ENCODE measurements at regions not wholly inside any gene's neighbourhood (a gene's known extent, or its start where the extent isn't known, plus 50 kb on each side); places are given as distances from the start of the nearest gene placed in this dataset.
"Not testable (repeated sequence)": the region's sequence is repeated elsewhere in the genome, so short reads cannot be mapped to it uniquely, and the experiment has no call there.

DNA sequence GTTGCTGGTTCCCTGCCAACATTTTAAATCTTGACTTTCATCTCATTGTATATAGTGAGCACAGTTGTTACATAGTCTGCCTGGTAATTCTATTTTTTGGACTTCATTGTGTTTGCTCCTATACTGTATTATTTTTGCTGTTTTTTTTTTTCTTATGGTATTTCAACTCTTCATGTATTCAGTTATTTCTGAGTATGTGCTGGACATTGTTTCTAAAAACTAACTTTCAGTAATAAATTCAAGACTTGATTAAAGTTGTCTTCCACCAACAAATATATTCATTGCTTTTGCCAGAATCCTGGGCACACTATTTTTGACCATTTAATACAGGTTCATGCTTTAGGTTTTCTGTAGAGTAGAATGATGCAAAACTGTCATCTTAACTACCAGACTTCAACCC lies 698.3 kb downstream of the MAFB start:
- no peak for DNase-seq (ENCODE audit: low read depth)

DNA sequence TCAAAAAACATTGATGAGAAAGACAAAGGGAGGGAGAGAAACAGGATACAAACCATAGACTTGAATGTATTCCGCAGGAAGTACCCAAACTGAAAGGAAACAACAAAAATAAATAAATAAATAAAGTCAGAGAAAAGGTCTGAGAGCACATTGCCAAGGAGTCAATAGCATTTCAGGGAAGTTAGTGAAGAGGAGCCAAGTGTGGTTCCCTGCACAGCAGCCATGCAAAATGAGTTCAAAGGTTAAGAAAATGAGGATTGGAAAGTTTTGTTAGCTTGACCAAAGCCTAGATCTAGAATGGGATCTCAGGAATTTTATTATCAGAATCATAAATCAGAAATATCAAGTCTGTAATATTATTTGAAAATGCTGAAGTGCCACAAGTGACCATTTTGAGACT lies 700.0 kb downstream of the MAFB start:
- no peak for DNase-seq (ENCODE audit: low read depth)

DNA sequence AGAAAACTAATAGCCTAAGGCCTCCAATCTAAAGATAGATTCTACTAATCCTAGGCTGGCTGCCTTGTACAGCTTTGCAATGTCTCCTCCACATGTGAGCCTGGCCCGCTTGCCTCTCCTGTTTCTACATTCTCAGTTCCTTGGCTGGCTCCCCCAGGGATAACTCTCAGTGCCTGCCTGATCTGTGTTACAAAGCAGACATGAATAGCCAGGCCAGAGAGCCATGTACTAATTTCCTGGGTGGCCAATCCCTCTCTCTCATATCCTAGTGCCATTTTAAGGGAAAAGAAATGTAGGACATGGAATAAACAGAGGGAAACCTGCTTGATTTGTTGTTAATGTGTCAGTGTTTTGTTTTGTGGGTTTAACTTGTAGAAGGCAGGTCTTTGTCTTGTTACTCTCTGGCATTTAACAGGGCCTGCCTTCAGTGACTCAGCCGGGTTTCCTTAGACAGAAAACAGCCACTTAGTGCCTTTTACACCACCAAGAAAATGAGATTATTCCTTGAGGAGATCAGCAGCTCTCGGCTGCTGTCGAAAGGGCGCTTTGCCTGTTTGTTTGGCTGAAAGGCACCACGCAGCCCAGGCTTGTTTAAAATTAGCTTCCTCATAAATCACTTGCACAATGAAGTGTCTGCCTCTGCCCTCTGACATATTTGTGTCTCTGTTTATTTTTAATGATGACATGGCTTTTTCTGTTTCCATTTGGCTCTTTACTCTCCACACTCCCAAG lies 702.7 kb downstream of the MAFB start:
- peak; percentile 2 for DNase-seq (ENCODE audit: low read depth)

DNA sequence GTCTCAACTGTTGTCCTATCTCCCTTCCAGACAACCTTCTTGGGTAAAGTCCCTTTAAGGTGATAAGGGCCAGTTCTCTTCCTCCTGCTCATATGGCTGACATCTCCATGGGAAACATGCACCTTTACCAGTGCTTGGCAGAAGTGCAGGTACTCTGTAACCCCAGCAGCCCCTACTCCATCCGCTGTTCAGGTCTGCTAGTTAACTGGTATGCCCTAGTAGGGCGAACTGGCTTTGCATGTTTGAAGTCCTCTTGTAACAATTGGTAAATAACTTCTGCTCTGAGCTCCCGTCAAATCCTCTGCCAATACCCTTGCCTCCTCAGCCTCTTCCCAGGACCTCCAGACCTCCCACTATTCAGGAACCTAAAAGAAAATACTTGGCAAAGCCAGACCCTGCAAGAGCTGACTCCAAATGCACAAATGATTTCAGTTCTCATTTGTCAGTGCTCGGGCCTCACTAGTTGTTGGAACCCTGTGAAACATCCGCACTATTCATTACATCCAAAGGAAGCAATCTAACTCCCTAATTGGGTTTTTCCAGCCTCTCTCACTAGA lies 703.7 kb downstream of the MAFB start:
- DNase-seq (ENCODE audit: low read depth) = no peak

DNA sequence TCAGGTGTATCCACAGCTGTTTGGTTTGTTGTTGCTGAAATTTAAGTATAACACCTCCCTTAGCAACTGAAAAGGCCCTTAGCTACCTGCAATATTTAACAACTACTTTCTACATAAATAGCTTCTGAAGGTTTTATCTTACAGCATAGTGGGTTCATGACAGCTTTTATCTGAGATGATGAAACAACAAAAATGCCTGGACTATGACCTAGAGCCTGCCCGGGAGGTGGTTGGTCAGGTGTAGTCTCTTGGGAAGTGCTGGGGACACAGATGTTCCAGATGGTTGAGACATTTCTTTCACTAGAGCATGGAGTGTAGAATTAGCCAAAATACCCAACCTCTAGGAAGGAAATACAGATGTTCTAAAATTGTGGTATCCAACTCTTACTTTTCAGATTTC lies 705.4 kb downstream of the MAFB start:
- no peak for DNase-seq (ENCODE audit: low read depth)

DNA sequence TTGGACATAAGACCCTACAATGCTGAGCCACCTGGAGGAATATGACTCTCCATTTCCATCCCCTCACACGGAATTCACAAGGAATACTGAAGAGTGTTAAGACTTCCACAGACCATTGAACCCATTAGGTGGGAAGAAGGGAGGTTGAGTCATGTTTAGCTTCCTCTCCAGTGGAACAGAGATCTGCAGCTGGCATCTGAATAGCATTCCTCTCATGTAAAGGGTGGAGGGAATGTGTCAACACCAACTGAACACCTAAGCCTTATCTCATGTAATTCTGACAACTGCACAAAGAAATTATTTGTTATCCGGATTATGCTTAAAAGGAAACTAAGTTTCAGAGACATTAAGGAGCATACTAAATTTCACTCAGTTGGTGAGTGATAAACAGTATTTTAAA lies 705.9 kb downstream of the MAFB start:
- no peak for DNase-seq (ENCODE audit: low read depth)

DNA sequence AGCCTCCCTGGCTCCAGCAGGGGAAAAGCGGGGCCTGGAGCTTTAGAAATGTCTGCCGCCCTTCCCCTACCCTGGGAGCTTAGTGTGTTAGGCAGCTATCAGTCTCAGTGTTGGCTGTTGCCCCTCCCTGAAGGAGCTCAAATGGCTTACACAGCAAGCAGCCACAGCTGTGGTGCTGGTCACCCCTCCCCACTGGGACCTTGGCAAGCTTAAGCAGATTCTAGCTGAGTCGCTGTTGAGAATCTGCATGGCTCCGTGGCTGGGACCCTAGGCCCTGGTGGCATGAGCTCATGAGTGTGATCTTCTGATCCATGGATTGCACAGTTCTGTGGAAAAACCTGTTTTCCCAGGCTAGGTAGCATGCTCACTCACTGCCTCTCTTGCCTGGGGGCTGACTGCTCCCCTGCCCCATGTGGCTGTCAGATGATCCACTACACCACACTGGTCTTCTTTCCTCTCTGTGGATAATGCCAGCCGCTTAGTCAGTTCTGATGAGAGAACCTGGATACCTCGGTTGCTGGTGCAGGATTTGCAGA lies 714.0 kb downstream of the MAFB start:
- no peak for DNase-seq (ENCODE audit: low read depth)

DNA sequence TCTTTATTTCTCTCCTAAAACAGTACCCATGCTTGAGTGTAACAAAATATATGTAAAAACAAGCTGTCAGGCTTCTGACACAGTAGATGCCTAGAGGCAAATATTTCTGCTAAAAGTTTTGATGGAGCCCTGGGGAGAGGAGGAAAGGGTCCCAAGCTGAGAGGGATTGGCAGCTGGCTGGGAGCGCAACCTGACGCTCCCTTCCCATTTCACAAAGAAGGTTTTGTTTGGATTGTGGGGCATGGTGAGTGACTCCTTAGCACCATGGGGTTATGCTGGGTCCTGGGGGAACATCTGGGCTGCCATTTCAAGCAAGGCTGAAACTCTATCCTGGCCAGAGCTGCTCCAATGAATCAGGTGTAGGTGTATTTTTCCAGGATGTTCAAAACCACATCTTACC lies 720.5 kb downstream of the MAFB start:
- DNase-seq (ENCODE audit: low read depth) = no peak

DNA sequence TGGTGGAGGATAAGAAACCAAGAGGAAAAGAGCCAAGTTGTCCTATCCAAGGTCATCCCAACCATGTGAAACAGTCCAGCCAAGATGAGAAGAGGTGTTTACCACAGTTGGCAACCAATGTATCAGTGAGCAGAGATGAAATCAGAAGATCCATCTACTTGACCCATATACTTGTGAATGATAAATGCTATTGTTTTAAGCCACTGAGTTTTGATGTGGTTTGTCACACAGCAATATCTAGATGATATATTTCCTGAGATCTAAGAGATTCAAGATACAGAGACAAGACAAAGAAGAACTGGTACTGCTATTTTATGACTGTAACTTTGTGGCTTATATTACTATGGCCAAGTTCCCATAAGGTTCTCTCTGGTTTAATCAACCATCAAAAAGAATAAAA lies 721.2 kb downstream of the MAFB start:
- no peak for DNase-seq (ENCODE audit: low read depth)

DNA sequence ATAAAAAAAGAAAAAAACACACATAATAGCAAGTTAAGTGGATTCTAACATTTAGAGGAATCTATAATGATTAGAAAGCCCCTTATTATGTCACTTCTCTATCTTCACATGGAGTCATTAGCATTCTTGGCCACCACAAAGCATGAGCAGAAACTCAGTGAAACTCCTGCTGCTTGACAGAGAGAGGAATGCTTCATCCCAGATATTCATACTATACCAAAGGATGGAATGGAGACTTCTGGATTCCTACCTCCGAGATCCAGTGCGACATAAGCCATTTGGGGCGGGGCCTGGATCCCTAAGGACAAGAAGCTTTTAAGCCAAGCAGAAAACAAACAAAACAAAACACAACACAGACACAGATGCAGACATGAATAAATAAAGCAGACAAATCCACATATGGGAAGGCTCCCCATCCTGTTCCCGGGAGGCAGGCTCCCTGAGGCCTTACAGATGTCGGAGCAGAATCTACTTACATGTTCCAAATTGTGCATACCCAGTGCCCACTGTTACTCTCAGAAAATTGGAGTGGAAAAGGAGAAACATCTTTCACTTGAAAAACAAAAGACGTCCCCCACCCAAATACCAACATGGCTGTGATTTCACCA lies 727.3 kb downstream of the MAFB start:
- DNase-seq (ENCODE audit: low read depth) = no peak

DNA sequence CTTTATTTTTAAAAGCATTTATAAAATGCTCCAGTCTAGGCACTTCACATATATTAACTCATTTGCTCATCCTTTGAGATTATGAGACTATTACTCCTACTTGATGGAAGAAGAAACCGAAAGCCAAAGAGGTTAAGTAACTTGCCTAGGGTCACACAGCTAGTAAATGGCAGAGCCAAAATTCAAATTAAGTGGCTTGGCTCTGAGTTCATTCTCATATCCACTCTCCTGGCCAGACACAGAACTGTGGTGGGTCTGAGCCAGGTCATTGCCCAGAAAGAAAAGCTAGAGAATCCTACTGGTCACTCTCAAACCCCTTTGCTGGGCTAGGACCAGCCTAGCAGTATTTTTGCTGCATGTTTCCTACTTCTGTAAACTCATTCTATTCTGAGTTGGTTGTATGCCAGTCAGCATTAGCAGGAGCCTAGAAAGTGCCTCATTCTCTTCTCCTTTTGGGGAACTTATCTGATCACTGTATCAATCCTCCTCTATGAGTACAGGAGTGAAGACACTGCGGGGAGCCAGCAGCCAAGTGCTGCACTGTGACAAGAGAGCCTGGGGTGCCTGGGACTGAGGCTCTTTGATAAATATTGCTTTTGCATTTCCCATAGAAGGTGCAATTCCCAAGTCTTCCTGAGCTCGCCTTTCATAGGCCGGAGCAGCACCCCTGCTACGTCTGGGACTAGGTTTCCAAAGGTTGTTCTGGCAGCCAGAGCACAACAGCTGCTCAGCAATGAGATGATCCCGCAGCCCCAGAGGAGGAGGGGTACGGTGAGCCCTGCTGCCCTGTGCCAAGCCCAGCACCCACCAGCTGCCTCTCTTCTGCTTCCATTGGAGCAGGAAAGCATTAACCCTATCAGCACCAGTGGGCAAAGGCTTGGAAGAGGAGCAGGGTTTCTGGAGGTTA lies 728.3 kb downstream of the MAFB start:
- no peak for DNase-seq (ENCODE audit: low read depth)

DNA sequence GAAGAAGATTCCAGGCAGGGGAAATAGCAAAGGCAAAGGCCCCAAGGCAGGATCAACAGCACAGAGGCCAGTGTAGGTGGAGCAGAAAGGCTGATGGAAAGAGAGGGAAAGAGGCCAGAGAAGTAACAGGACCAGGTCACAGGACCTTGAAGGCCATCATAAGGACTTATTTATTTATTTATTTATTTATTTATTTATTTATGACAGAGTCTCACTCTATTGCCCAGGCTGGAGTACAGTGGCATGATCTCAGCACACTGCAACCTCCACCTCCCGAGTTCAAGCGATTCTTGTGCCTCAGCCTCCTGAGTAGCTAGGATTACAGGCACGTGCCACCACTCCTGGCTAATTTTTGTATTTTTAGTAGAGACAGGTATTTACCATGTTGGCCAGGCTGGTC lies 731.1 kb downstream of the MAFB start:
- not testable (repeated sequence) for DNase-seq (ENCODE audit: low read depth)

DNA sequence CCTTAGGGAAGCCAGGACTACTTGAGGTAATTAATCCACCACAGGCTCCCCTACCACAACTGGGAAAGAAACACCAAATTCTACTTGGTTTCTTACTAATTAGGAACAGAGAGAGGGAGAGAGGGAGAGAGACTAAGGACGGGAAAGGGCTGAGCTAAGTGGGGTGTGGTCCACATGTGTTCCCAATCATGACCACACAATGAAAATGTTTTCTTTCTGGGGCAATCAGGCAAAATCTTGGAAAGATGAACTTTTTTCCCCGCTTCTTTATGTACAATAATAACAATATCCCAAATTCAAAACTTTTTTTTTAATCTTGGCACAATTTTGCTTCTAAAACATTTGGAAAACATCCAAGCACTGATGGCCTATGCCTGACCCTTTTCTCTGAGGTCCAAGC lies 734.4 kb downstream of the MAFB start:
- no peak for DNase-seq (ENCODE audit: low read depth)

DNA sequence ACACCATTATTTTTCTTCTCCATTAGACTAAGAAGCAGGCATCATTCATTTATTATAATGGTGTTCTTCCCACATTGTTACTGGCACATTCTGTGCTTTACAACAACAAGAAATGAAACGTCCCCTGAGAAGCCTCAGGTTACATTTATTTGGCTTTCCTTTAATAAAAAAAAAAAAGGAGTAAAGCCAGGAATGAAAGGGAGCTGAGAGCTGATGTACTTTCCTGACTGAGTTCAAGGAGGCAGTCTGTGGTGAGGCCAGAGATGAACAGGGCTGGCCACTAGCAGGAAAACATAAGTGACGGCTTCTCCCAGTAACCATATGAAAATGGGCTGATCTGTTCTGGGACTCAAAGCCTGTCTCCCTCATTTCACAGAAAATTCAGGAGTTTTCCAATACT lies 742.1 kb downstream of the MAFB start:
- no peak for DNase-seq (ENCODE audit: low read depth)

DNA sequence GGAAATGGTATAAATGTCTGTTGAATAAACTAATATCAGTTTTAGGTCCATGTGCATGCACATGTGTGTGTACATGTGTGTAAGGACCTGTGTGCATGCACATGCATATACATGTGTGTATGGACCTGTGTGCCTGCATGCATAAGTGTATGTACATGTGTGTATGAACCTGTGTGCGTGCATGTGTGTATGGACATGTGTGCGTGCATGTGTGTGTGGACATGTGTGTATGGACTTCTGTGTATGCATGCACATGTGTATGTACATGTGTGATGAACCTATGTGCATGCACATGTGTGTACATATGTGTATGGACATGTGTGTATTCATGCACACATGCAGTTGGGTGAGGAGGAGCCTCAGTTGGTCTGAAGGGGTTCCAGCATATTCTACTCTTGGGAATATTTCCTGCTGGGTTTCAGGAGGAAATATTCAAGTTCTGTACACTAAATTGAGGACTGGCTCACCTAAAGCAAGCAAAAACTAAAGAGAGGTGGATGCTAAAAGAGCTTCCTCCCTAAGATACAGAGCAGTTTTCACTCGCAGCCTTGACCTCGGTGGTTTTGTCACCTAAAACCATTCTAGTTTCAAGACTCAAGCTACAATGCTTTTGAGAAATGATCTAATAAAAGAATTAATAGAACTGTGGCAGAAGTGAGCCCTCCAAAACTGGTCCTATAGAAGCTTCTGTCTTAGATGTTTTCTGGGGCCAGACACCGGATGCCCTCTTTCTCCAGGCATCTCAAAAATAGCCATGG lies 742.8 kb downstream of the MAFB start:
- DNase-seq (ENCODE audit: low read depth) = no peak

DNA sequence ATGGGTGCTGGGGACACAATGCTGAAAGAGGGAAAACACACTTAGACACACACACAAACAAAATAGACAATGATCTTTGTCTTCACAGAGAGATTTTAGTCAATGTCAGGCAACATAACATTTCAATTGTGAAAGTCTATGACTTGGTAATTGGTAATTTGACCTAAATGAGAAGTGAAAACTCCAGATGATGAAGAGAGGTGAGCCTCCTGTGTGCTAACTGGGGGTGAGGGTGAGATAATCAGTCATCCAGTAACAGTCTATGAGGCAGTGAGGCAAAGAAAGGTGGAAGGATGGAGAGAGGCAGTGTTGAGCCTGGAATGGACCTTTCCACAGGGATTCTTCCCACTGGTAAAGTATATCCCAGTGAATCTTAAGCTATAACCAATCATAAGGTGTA lies 744.2 kb downstream of the MAFB start:
- no peak for DNase-seq (ENCODE audit: low read depth)

DNA sequence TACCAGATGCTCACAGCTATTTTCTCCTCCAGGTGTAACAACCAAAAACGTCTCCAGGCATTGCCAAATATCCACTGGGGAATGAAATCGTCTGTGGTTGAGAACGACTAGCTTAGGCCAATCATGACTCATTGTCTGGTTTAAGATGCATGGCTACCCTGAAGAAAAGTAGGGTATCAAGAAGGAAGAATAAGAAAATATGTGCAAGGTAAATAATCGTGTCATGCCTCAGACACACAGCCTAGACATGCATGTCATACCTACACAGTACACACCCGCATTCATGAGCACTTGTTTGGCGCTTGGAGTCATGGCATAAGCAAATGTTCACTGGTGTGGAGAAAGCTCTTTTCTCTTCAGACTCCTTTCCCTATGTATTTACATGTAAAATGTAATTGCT lies 745.7 kb downstream of the MAFB start:
- no peak for DNase-seq (ENCODE audit: low read depth)

DNA sequence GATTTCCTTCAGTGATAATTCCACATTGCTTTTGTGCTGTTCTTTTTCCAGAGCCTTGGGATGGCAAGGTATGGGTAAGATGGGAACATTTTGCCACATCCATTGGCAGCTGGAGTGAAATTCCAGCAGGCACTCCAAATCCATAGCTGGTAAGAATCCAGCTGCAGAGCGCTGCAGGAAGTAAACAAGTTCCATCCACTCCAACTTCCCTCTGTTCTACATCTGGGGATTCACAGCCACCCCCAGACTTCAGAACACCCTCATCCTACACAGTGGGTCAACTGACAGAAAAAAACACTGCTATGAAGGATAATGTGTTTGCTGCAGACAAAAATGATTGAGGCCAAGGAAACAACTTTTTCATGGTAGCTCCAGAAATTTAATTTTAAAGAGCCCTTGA lies 747.8 kb downstream of the MAFB start:
- no peak for DNase-seq (ENCODE audit: low read depth)

DNA sequence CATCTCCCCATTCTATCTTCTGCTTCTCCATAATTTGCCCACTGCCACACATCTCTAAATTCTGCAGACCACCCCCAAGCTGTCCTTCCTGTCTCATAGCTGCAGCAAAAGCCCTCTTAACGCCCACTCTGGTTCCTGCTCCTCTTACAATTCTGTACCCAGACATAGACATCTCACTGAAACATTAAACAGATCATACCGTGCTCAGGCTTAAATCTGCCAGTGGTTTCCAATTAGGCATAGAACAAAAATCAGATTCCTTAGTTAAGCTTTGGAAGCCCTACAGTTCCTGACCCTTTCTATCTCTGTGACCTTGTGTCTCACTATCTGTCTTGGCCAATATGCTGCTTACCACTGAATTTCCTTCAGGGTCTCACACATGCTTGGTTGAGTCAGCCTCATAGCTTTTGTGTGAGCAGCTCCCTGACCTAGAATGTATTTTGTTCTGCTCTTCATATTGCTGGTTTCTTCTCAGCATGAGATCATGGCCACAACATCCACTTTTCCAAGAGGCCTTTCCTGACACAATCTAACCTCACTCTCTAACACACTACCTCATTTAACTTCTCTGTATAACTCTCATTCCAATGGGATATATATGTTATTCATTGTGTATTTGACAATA lies 749.7 kb downstream of the MAFB start:
- DNase-seq (ENCODE audit: low read depth) = no peak

DNA sequence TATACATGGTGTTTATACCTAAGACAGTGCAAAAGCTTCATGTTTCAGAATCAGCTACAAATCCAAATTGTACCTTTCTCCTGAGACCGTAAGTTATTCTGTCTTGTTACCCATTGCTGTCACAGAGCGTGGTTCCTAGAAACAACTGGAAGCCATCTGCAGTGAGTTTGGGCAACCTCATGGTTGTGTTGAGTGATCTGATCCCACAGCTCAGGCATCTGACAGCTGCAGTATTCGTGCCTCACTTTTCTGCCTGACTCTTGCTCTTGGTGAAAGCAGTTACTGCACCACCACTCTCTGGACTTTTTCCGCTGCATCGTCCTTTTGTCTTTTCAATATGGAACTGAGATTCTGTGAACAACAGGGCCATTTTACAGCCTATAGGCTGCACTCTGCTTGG lies 752.6 kb downstream of the MAFB start:
- DNase-seq (ENCODE audit: low read depth) = no peak

DNA sequence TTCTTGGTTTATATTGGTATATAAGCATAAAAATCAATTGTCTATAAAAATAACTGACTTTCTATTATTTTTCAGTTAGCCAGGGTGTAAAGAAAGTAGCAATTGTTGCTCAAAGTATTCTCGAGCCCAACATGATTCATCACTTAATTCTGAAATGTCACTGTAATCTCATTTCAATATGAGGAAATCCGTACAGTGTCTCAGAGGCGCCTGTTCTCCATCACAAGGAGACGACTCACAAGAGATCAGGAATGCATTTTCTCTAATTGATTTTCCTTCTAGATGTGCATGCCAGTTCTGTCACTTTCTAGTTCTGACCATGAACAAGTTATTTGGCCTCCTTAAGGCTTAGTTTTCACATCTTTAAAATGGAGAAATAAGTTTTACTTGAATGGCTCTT lies 753.1 kb downstream of the MAFB start:
- DNase-seq (ENCODE audit: low read depth) = no peak

Data from HT1080 (cell line).